ENCODE measurements at regions not wholly inside any gene's neighbourhood (a gene's known extent, or its start where the extent isn't known, plus 50 kb on each side); places are given as distances from the start of the nearest gene placed in this dataset.

DNA sequence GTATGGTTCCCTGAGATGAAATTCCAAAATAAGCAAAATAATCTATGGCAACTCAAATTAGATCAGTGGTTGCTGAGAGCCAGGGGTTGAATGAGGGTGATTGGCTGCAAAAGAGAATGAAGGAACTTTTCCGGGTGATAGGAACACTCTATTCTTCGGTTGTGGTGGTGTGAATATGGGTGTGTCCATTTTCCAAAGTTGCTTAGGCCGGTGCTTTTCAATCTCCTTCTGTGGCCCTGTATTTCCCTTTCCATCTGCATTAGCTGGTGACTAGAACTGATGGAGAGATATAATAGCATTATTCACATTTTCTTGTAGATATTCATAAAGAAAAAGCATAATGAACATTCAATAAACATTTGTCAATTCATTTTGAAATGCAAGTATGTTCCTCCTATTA, 382.9 kb downstream of the TFEC start:
- H3K9me3 ChIP-seq = no peaks in the 10 kb centered on the region
- H3K27ac ChIP-seq = no peak overlapping the region
- H3K36me3 ChIP-seq = no peaks in the 10 kb centered on the region
- H3K4me1 ChIP-seq (ENCODE audit: control insufficient read depth in 1 of 2, low read depth in 2 of 2) = no peaks in the 10 kb centered on the region
- TF ChIP-seq, protein P1, sequence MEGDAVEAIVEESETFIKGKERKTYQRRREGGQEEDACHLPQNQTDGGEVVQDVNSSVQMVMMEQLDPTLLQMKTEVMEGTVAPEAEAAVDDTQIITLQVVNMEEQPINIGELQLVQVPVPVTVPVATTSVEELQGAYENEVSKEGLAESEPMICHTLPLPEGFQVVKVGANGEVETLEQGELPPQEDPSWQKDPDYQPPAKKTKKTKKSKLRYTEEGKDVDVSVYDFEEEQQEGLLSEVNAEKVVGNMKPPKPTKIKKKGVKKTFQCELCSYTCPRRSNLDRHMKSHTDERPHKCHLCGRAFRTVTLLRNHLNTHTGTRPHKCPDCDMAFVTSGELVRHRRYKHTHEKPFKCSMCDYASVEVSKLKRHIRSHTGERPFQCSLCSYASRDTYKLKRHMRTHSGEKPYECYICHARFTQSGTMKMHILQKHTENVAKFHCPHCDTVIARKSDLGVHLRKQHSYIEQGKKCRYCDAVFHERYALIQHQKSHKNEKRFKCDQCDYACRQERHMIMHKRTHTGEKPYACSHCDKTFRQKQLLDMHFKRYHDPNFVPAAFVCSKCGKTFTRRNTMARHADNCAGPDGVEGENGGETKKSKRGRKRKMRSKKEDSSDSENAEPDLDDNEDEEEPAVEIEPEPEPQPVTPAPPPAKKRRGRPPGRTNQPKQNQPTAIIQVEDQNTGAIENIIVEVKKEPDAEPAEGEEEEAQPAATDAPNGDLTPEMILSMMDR (IDR thresholded peaks at IDR 0.05) = no peak
- no peak overlapping the region for H3K4me3 ChIP-seq
- no peaks in the 10 kb centered on the region for H3K27me3 ChIP-seq (replicated peaks; ENCODE audit: insufficient read depth)
- ATAC-seq (ENCODE audit: insufficient number of reproducible peaks, low FRiP score, low read depth) (no peak), DNase-seq (ENCODE audit: low spot score) (no peak)

DNA sequence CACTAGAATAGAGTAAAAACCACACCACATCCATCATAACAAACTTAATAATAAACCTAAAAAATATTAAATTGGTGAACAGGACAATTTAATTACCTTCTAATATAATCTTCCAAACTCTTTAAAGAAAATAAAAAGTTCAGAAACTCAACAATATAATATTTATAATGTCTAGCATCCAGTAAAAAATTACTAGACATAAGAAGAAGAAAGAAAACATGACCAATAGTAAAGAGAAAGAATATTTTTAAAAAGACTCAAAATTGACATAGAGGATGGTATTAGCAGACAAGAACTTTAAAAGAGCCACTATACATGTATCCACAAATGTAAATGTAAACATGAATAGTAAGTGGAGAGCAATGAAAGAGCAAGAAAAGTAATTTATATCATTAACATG, 388.4 kb downstream of the TFEC start:
- Histone ChIP-seq H3K4me1 (ENCODE audit: control insufficient read depth in 1 of 2, low read depth in 2 of 2) (no peaks in the 10 kb centered on the region), H3K4me3 (no peak overlapping the region), H3K9me3 (peaks cover 3% of the 10 kb centered on the region), H3K27ac (no peak overlapping the region), H3K36me3 (no peaks in the 10 kb centered on the region), H3K27me3 (replicated peaks; ENCODE audit: insufficient read depth) (no peaks in the 10 kb centered on the region)
- ATAC-seq (ENCODE audit: insufficient number of reproducible peaks, low FRiP score, low read depth) = no peak
- DNase-seq (ENCODE audit: low spot score) = no peak
- TF ChIP-seq, protein P1 (IDR thresholded peaks at IDR 0.05) = no peak

DNA sequence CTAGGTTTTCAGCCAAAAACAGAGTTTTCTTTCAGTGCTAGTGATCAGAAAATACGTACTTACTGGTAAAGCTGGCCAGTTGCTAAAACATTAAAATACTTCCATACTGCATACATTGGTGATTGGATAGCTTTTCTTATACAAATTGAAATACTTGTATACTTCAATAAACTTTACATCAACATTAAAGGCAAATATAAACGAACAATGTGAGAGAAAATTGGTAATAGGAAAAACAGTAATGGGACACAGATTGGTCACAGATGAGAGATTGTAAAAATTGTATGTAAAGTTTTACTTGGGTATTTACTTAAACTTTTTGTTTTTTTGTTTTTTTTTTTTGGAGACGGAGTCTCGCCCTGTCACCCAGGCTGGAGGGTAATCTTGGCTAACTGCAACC, 391.7 kb downstream of the TFEC start:
- TF ChIP-seq, protein P1 (IDR thresholded peaks at IDR 0.05) = no peak
- H3K9me3 ChIP-seq = peaks cover 3% of the 10 kb centered on the region
- DNase-seq (ENCODE audit: low spot score) (no peak), ATAC-seq (ENCODE audit: insufficient number of reproducible peaks, low FRiP score, low read depth) (no peak)
- H3K36me3 ChIP-seq = no peaks in the 10 kb centered on the region
- peaks cover 0 to 2% of the 10 kb centered on the region in 2 donors for H3K4me1 ChIP-seq (ENCODE audit: control insufficient read depth in 1 of 2, low read depth in 2 of 2)
- H3K27ac ChIP-seq = no peak overlapping the region
- no peaks in the 10 kb centered on the region for H3K27me3 ChIP-seq (replicated peaks; ENCODE audit: insufficient read depth)
- no peak overlapping the region for H3K4me3 ChIP-seq

DNA sequence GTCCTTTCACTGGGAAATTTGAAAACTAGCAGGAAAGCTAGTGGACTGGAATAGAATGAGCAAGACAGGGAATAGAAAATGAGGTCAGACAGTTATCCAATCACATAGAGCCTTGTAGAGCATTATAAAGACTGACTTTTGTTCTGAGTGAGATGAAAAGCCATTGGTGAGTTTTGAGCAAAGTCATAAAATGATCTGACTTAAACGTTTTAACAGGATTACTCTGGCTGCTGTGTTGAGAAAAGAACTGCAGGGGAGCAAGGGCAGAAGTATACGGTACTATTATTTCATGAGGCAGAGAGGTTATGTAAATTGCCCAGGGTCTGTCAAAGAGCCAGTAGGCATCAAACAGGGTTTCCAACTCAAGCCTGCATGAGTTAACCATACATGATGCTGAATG, 393.4 kb downstream of the TFEC start:
- Histone ChIP-seq H3K4me3 (no peak overlapping the region), H3K27ac (no peak overlapping the region), H3K9me3 (peaks cover 3% of the 10 kb centered on the region), H3K36me3 (no peaks in the 10 kb centered on the region), H3K27me3 (replicated peaks; ENCODE audit: insufficient read depth) (no peaks in the 10 kb centered on the region), H3K4me1 (ENCODE audit: control insufficient read depth in 1 of 2, low read depth in 2 of 2) (peaks cover 0 to 2% of the 10 kb centered on the region in 2 donors)
- TF ChIP-seq, protein P1 (IDR thresholded peaks at IDR 0.05) = no peak
- no peak for ATAC-seq (ENCODE audit: insufficient number of reproducible peaks, low FRiP score, low read depth)
- DNase-seq (ENCODE audit: low spot score) = no peak

DNA sequence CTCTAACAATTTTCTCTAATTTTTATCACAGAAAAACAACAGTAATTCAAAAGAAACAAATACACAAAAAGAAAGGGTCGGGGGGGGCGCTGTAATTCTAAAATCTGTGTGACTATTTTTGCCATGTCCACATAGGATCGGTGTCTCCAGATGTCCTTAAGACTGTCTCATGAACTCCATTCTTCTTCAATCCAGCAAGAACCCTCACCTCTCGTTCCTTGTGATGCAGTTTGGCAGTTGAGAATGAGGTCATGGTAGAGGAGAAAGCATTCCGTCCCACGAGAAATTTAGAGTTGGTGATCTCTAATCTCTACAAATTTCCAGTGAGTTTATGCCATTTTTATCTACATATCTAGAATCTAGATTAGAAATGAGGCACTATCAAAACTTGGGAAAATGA, 394.7 kb downstream of the TFEC start:
- ATAC-seq (ENCODE audit: insufficient number of reproducible peaks, low FRiP score, low read depth) = no peak
- TF ChIP-seq, protein P1 (IDR thresholded peaks at IDR 0.05) = no peak
- no peak for DNase-seq (ENCODE audit: low spot score)

More for the DNA sequence above, 394.7 kb downstream of the TFEC start:
- Histone ChIP-seq H3K27ac (no peak overlapping the region), H3K27me3 (replicated peaks; ENCODE audit: insufficient read depth) (no peaks in the 10 kb centered on the region), H3K36me3 (no peaks in the 10 kb centered on the region), H3K4me1 (ENCODE audit: control insufficient read depth in 1 of 2, low read depth in 2 of 2) (peaks cover 0 to 2% of the 10 kb centered on the region in 2 donors), H3K4me3 (no peak overlapping the region), H3K9me3 (no peaks in the 10 kb centered on the region)

All from thoracic aorta (tissue), 2 donors.